ENCODE measurements at regions not wholly inside any gene's neighbourhood (a gene's known extent, or its start where the extent isn't known, plus 50 kb on each side); places are given as distances from the start of the nearest gene placed in this dataset.
"Not testable (repeated sequence)": the region's sequence is repeated elsewhere in the genome, so short reads cannot be mapped to it uniquely, and the experiment has no call there.

- peak; percentile 52 to 85 (median 68) for ATAC-seq
- 57% methylated on average over 2 of the region's 2 CpGs for WGBS (ENCODE audit: insufficient coverage, low coverage, low lambda C conversion rate, missing lambda C conversion rate)
Observed at GRCh38 chr7:110317541-110318265, 773.2 kb upstream of the LRRN3 start.

GRCh38 chr7:110320285-110320684 is 770.6 kb upstream of the LRRN3 start:
- DNase-seq; intact Hi-C loops (cut with DNase I); ATAC-seq; H3K4me3 ChIP-seq; H3K27ac ChIP-seq; H3K36me3 ChIP-seq; H3K9me3 ChIP-seq; H3K27me3 ChIP-seq; H3K4me1 ChIP-seq: not testable (repeated sequence)
- WGBS (ENCODE audit: insufficient coverage, low coverage, low lambda C conversion rate, missing lambda C conversion rate): 53% methylated on average over 4 of the region's 5 CpGs

More at GRCh38 chr7:110317541-110318265, 773.2 kb upstream of the LRRN3 start:
- no peaks in the 10 kb centered on the region for H3K36me3 ChIP-seq
- intact Hi-C loops (cut with DNase I): no loop called here
- no peak overlapping the region for H3K4me3 ChIP-seq
- no peak overlapping the region for H3K27ac ChIP-seq
- TF ChIP-seq, protein P1, sequence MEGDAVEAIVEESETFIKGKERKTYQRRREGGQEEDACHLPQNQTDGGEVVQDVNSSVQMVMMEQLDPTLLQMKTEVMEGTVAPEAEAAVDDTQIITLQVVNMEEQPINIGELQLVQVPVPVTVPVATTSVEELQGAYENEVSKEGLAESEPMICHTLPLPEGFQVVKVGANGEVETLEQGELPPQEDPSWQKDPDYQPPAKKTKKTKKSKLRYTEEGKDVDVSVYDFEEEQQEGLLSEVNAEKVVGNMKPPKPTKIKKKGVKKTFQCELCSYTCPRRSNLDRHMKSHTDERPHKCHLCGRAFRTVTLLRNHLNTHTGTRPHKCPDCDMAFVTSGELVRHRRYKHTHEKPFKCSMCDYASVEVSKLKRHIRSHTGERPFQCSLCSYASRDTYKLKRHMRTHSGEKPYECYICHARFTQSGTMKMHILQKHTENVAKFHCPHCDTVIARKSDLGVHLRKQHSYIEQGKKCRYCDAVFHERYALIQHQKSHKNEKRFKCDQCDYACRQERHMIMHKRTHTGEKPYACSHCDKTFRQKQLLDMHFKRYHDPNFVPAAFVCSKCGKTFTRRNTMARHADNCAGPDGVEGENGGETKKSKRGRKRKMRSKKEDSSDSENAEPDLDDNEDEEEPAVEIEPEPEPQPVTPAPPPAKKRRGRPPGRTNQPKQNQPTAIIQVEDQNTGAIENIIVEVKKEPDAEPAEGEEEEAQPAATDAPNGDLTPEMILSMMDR (IDR thresholded peaks at IDR 0.05): no peak
- no peak for TF ChIP-seq POLR2A (IDR thresholded peaks at IDR 0.05)
- no peaks in the 10 kb centered on the region for H3K4me1 ChIP-seq
- DNase-seq: no peak
- H3K27me3 ChIP-seq: no peaks in the 10 kb centered on the region
- H3K9me3 ChIP-seq: no peaks in the 10 kb centered on the region

DNA sequence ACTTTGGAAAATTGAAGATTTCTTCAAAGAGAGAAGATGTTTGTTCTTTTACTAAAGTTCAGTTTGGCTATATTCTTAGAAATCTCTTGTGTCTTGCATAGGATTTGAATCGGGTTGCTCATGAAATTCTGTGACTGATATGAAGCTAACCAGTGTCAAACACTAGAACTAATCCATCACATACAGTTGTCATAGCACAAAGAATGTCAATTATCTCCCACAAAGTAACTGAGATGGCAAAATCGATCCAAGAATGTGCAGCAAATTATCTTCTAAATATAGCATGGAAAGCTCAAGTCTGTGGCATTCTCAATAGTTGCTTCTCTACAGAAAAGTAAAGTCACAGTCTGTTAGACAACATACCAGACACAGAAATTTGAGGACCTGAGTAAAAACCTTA is 768.1 kb upstream of the LRRN3 start:
- no peak for ATAC-seq
- Histone ChIP-seq H3K4me1 (no peaks in the 10 kb centered on the region), H3K27ac (no peak overlapping the region), H3K27me3 (no peaks in the 10 kb centered on the region), H3K9me3 (no peaks in the 10 kb centered on the region), H3K36me3 (no peaks in the 10 kb centered on the region), H3K4me3 (no peak overlapping the region)
- intact Hi-C loops (cut with DNase I): no loop called here
- DNase-seq: no peak
- 48% methylated on average over 2 of the region's 2 CpGs for WGBS (ENCODE audit: insufficient coverage, low coverage, low lambda C conversion rate, missing lambda C conversion rate)
- TF ChIP-seq, protein P1 (IDR thresholded peaks at IDR 0.05): no peak
- TF ChIP-seq POLR2A (IDR thresholded peaks at IDR 0.05): no peak

GRCh38 chr7:110326966-110327365 is 764.0 kb upstream of the LRRN3 start:
- ATAC-seq: no peak

GRCh38 chr7:110336423-110336822 is 754.5 kb upstream of the LRRN3 start:
- 29% methylated on average over 1 of the region's 1 CpG for WGBS (ENCODE audit: insufficient coverage, low coverage, low lambda C conversion rate, missing lambda C conversion rate)
- Histone ChIP-seq H3K4me1 (no peaks in the 10 kb centered on the region), H3K9me3 (no peaks in the 10 kb centered on the region), H3K27ac (no peak overlapping the region), H3K27me3 (no peaks in the 10 kb centered on the region), H3K4me3 (no peak overlapping the region), H3K36me3 (no peaks in the 10 kb centered on the region)
- intact Hi-C loops (cut with DNase I): no loop called here
- DNase-seq (no peak), ATAC-seq (no peak)
- TF ChIP-seq, protein P1 (IDR thresholded peaks at IDR 0.05): no peak
- TF ChIP-seq POLR2A (IDR thresholded peaks at IDR 0.05): no peak

More at GRCh38 chr7:110326966-110327365, 764.0 kb upstream of the LRRN3 start:
- no peak for TF ChIP-seq POLR2A (IDR thresholded peaks at IDR 0.05)
- TF ChIP-seq, protein P1 (IDR thresholded peaks at IDR 0.05): no peak
- Histone ChIP-seq H3K9me3 (no peaks in the 10 kb centered on the region), H3K27me3 (no peaks in the 10 kb centered on the region), H3K27ac (no peak overlapping the region), H3K4me1 (no peaks in the 10 kb centered on the region), H3K36me3 (no peaks in the 10 kb centered on the region), H3K4me3 (no peak overlapping the region)
- WGBS (ENCODE audit: insufficient coverage, low coverage, low lambda C conversion rate, missing lambda C conversion rate): 89% methylated on average over 4 of the region's 4 CpGs
- no peak for DNase-seq
- intact Hi-C loops (cut with DNase I): no loop called here

Data from right lobe of liver (tissue), 6 donors.